ENCODE measurements at regions not wholly inside any gene's neighbourhood (a gene's known extent, or its start where the extent isn't known, plus 50 kb on each side); places are given as distances from the start of the nearest gene placed in this dataset.
A peak's percentile ranks its signal among the peaks of the same experiment; 100 is the strongest.

DNA sequence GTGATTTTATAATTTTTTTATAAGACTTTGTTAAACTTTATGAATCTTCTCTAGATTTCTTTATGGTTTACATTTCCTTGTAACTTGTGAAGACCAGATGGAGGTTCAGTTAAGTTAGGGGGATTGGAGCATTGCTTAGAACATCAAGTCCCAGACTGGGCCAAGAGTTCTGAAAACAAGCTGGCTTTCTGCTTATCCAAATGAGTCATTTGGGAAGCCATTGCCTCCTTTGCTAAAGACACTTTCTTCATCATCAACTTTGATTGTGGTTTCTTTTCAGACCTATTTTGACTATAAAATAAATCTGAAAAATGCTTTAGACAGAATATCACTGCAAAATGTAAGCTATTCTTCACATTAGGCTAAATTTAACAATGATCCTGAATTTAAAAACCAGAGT lies 446.8 kb downstream of the USP25 start:
- H3K36me3 ChIP-seq (ENCODE audit: control insufficient read depth in 2 of 3, insufficient read depth in 3 of 3, low read length in 3 of 3): no peaks in the 10 kb centered on the region
- no peaks in the 10 kb centered on the region for H3K9me3 ChIP-seq (ENCODE audit: control insufficient read depth in 2 of 3, insufficient read depth in 1 of 3, low read length in 3 of 3)
- H3K27me3 ChIP-seq (ENCODE audit: control insufficient read depth, insufficient read depth, low read length): no peaks in the 10 kb centered on the region
- intact Hi-C loops (cut with DNase I): no loop called here
- no peak overlapping the region for H3K27ac ChIP-seq (ENCODE audit: low read depth in 2 of 2, low read length in 2 of 2)
- TF ChIP-seq, protein P1, sequence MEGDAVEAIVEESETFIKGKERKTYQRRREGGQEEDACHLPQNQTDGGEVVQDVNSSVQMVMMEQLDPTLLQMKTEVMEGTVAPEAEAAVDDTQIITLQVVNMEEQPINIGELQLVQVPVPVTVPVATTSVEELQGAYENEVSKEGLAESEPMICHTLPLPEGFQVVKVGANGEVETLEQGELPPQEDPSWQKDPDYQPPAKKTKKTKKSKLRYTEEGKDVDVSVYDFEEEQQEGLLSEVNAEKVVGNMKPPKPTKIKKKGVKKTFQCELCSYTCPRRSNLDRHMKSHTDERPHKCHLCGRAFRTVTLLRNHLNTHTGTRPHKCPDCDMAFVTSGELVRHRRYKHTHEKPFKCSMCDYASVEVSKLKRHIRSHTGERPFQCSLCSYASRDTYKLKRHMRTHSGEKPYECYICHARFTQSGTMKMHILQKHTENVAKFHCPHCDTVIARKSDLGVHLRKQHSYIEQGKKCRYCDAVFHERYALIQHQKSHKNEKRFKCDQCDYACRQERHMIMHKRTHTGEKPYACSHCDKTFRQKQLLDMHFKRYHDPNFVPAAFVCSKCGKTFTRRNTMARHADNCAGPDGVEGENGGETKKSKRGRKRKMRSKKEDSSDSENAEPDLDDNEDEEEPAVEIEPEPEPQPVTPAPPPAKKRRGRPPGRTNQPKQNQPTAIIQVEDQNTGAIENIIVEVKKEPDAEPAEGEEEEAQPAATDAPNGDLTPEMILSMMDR (IDR thresholded peaks at IDR 0.05; ENCODE audit: borderline replicate concordance, extremely low read depth, insufficient read depth): no peak
- no peak overlapping the region for H3K4me3 ChIP-seq (ENCODE audit: low read length in 3 of 3)
- no peak overlapping the region for H3K9ac ChIP-seq (ENCODE audit: low read length in 3 of 3)
- H3K4me1 ChIP-seq (ENCODE audit: control insufficient read depth in 2 of 3, insufficient read depth in 2 of 3, low read depth in 1 of 3, low read length in 3 of 3): no peaks in the 10 kb centered on the region
- DNase-seq (no peak), FAIRE-seq (no peak)

DNA sequence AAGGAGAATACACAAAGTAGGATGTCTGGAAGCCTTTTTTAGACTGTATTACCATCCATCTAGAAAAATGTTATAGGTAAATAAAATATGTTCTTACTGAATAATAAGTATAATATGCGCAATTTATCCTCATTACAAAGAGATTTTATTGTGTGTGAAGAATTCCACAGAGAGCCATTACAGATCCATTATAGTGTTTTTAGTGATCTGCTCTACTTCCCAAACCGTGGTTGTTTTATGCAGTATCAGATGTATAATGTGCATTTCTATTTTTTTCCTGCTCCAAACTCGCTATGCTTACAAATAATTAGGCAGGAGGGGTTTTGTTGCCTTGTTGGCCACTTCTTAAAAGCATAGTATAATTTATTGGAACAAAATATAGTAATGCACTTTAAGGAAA lies 447.8 kb downstream of the USP25 start:
- Histone ChIP-seq H3K27me3 (ENCODE audit: control insufficient read depth, insufficient read depth, low read length) (no peaks in the 10 kb centered on the region), H3K36me3 (ENCODE audit: control insufficient read depth in 2 of 3, insufficient read depth in 3 of 3, low read length in 3 of 3) (no peaks in the 10 kb centered on the region), H3K9me3 (ENCODE audit: control insufficient read depth in 2 of 3, insufficient read depth in 1 of 3, low read length in 3 of 3) (no peaks in the 10 kb centered on the region), H3K9ac (ENCODE audit: low read length in 3 of 3) (no peak overlapping the region), H3K4me1 (ENCODE audit: control insufficient read depth in 2 of 3, insufficient read depth in 2 of 3, low read depth in 1 of 3, low read length in 3 of 3) (no peaks in the 10 kb centered on the region), H3K27ac (ENCODE audit: low read depth in 2 of 2, low read length in 2 of 2) (no peak overlapping the region), H3K4me3 (ENCODE audit: low read length in 3 of 3) (no peak overlapping the region)
- no peak for FAIRE-seq
- DNase-seq: no peak
- TF ChIP-seq, protein P1 (IDR thresholded peaks at IDR 0.05; ENCODE audit: borderline replicate concordance, extremely low read depth, insufficient read depth): no peak
- intact Hi-C loops (cut with DNase I): no loop called here

DNA sequence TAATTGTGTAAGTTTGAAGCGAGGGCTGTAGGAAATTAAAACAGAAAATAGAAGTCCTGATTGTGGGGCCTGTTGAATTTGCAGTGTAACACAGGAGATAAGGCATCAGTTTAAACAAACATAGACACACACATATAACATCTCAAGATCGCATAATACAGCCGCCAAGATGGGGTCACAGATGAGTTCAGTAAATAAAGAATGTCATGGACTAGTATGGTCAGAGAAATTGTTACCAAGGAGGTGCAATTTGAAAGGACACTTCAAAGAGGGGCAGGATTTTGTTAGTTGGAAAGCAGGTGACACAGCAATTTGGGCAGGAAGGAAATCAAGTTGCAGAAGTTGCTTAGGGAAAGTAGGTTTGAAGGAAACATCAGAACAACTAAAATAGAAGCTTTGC lies 450.0 kb downstream of the USP25 start:
- DNase-seq (peak in 2 of 5 donors; percentile 16 to 39), FAIRE-seq (no peak)
- no peaks in the 10 kb centered on the region for H3K9me3 ChIP-seq (ENCODE audit: control insufficient read depth in 2 of 3, insufficient read depth in 1 of 3, low read length in 3 of 3)
- TF ChIP-seq, protein P1 (IDR thresholded peaks at IDR 0.05; ENCODE audit: borderline replicate concordance, extremely low read depth, insufficient read depth): no peak
- H3K9ac ChIP-seq (ENCODE audit: low read length in 3 of 3): no peak overlapping the region
- H3K27ac ChIP-seq (ENCODE audit: low read depth in 2 of 2, low read length in 2 of 2): no peak overlapping the region
- intact Hi-C loops (cut with DNase I): no loop called here
- no peaks in the 10 kb centered on the region for H3K27me3 ChIP-seq (ENCODE audit: control insufficient read depth, insufficient read depth, low read length)
- no peak overlapping the region for H3K4me3 ChIP-seq (ENCODE audit: low read length in 3 of 3)
- no peaks in the 10 kb centered on the region for H3K36me3 ChIP-seq (ENCODE audit: control insufficient read depth in 2 of 3, insufficient read depth in 3 of 3, low read length in 3 of 3)
- H3K4me1 ChIP-seq (ENCODE audit: control insufficient read depth in 2 of 3, insufficient read depth in 2 of 3, low read depth in 1 of 3, low read length in 3 of 3): no peaks in the 10 kb centered on the region

DNA sequence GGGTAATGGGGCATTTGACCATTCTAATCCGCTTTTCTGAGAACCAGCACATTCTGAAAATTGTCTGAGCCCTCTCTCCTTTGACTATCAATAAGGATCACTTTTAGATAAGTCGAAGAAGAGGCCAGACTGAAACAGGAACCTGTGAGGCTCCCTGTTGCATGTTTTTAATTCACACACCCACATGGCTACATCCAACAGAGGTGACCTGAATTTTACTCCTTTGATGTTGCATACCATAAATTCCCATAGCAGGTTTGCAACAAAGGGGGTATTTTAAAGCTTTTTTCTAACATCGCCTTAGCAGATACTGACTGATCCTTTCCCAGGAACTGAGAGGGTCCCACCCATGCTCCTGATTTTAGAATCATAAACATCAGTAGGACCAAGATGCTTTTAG lies 450.8 kb downstream of the USP25 start:
- peak overlapping the region in 1 of 2 donors; percentile 9 for H3K27ac ChIP-seq (ENCODE audit: low read depth in 2 of 2, low read length in 2 of 2)
- no peak for FAIRE-seq

More for the DNA sequence above, 450.8 kb downstream of the USP25 start:
- Histone ChIP-seq H3K9me3 (ENCODE audit: control insufficient read depth in 2 of 3, insufficient read depth in 1 of 3, low read length in 3 of 3) (no peaks in the 10 kb centered on the region), H3K9ac (ENCODE audit: low read length in 3 of 3) (no peak overlapping the region), H3K27me3 (ENCODE audit: control insufficient read depth, insufficient read depth, low read length) (no peaks in the 10 kb centered on the region), H3K4me3 (ENCODE audit: low read length in 3 of 3) (no peak overlapping the region), H3K36me3 (ENCODE audit: control insufficient read depth in 2 of 3, insufficient read depth in 3 of 3, low read length in 3 of 3) (no peaks in the 10 kb centered on the region), H3K4me1 (ENCODE audit: control insufficient read depth in 2 of 3, insufficient read depth in 2 of 3, low read depth in 1 of 3, low read length in 3 of 3) (no peaks in the 10 kb centered on the region)
- TF ChIP-seq, protein P1 (IDR thresholded peaks at IDR 0.05; ENCODE audit: borderline replicate concordance, extremely low read depth, insufficient read depth): no peak
- intact Hi-C loops (cut with DNase I): no loop called here
- DNase-seq: no peak
